ENCODE measurements at regions not wholly inside any gene's neighbourhood (a gene's known extent, or its start where the extent isn't known, plus 50 kb on each side); places are given as distances from the start of the nearest gene placed in this dataset.
A peak's percentile ranks its signal among the peaks of the same experiment; 100 is the strongest.

GRCh38 chr5:68662804-68663307, 431.0 kb upstream of the SLC30A5 start:
- H3K9ac ChIP-seq (ENCODE audit: low read depth in 1 of 2, low read length in 2 of 2), result no peak overlapping the region
- H3K9me3 ChIP-seq (ENCODE audit: control insufficient read depth in 1 of 2, low read length in 2 of 2), result no peaks in the 10 kb centered on the region
- no peak overlapping the region for H3K27ac ChIP-seq (ENCODE audit: low read depth, low read length)
- H3K4me3 ChIP-seq (ENCODE audit: low read depth in 1 of 2, low read length in 2 of 2), result no peak overlapping the region
- no peaks in the 10 kb centered on the region for H3K36me3 ChIP-seq (ENCODE audit: control insufficient read depth in 1 of 2, insufficient read depth in 2 of 2, low read length in 2 of 2)
- no peaks in the 10 kb centered on the region for H3K27me3 ChIP-seq (ENCODE audit: control insufficient read depth in 1 of 2, insufficient read depth in 2 of 2, low read length in 2 of 2)
- H3K4me1 ChIP-seq (ENCODE audit: control insufficient read depth in 1 of 2, insufficient read depth in 2 of 2, low read length in 2 of 2), result no peaks in the 10 kb centered on the region

GRCh38 chr5:68669864-68670575, 423.8 kb upstream of the SLC30A5 start:
- Histone ChIP-seq H3K9me3 (ENCODE audit: control insufficient read depth in 1 of 2, low read length in 2 of 2) (no peaks in the 10 kb centered on the region), H3K4me3 (ENCODE audit: low read depth in 1 of 2, low read length in 2 of 2) (no peak overlapping the region), H3K27ac (ENCODE audit: low read depth, low read length) (no peak overlapping the region), H3K36me3 (ENCODE audit: control insufficient read depth in 1 of 2, insufficient read depth in 2 of 2, low read length in 2 of 2) (no peaks in the 10 kb centered on the region), H3K27me3 (ENCODE audit: control insufficient read depth in 1 of 2, insufficient read depth in 2 of 2, low read length in 2 of 2) (no peaks in the 10 kb centered on the region), H3K9ac (ENCODE audit: low read depth in 1 of 2, low read length in 2 of 2) (no peak overlapping the region), H3K4me1 (ENCODE audit: control insufficient read depth in 1 of 2, insufficient read depth in 2 of 2, low read length in 2 of 2) (no peaks in the 10 kb centered on the region)

DNA sequence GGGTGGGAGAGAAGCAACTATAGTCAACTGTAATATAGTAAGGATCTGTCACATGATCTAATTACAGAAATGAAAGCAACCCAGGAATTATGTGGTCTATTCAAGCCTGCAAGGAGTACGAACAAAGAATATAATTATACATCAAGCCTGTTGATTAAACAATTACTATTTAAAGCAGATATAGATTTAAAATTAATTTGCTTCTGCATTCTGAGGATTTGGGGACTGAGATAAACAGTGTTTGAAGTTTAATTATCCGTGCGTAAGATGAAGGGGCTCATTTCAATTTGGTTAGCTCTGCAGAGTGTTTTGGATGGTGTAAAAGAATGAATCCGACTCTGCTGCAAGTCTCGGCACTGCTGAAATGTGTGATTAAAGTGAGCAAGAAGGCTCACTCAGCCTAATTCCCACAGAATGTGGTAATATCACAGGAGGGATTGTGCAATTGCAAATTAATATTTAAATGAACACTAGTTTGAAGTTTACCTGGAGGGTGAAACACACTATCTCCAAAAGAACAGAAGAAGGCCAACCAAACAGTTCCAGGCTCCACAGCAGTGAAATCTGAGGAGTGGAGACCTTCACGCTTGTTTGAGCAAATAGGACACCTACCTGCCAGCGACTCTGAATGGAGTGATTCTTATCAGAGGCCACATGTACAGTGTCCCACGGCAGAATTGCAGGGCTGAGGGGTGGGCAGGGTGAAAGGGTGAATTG, 420.6 kb upstream of the SLC30A5 start:
- Histone ChIP-seq H3K4me1 (ENCODE audit: control insufficient read depth in 1 of 2, insufficient read depth in 2 of 2, low read length in 2 of 2) (no peaks in the 10 kb centered on the region), H3K9ac (ENCODE audit: low read depth in 1 of 2, low read length in 2 of 2) (no peak overlapping the region), H3K4me3 (ENCODE audit: low read depth in 1 of 2, low read length in 2 of 2) (no peak overlapping the region), H3K36me3 (ENCODE audit: control insufficient read depth in 1 of 2, insufficient read depth in 2 of 2, low read length in 2 of 2) (no peaks in the 10 kb centered on the region), H3K9me3 (ENCODE audit: control insufficient read depth in 1 of 2, low read length in 2 of 2) (no peaks in the 10 kb centered on the region), H3K27me3 (ENCODE audit: control insufficient read depth in 1 of 2, insufficient read depth in 2 of 2, low read length in 2 of 2) (no peaks in the 10 kb centered on the region), H3K27ac (ENCODE audit: low read depth, low read length) (no peak overlapping the region)

DNA sequence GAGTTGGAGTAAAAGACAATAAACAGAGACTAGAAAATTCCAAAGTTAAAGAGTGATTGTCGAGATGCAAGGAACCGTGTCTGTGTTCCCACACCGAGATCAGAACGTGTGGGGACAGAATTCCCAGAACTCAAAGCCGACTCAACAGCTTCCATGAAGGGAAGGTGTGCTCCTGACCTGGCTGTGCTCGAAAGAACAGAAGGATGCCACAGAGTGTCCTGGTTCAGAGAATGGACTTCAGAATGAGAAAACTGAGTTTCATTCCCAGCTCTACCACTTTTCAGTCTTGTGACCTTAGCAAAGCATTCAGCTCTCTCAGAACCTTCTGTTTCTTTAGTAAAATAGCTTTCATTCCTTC, 420.0 kb upstream of the SLC30A5 start:
- no peak overlapping the region for H3K27ac ChIP-seq (ENCODE audit: low read depth, low read length)
- H3K36me3 ChIP-seq (ENCODE audit: control insufficient read depth in 1 of 2, insufficient read depth in 2 of 2, low read length in 2 of 2), result no peaks in the 10 kb centered on the region

DNA sequence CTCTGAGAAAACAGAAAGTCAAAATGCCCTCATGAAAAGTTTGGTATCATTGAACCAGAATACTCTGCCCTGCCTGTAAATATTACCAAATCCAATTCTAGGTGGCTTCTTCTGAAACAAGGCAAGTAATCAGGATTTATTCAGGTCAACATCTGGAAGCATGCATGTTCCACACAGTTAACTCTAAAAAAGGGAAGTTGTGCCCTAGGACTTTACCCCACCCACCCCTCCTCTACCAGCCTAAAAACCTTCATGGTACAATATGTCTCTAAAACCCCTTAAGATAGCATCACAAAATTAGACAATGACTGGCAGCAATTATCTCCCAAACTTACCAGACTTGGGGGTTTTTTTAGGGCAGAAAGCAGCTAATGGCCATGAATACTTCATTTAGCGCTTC, 414.8 kb upstream of the SLC30A5 start:
- H3K4me3 ChIP-seq (ENCODE audit: low read depth in 1 of 2, low read length in 2 of 2), result no peak overlapping the region
- H3K36me3 ChIP-seq (ENCODE audit: control insufficient read depth in 1 of 2, insufficient read depth in 2 of 2, low read length in 2 of 2), result no peaks in the 10 kb centered on the region

More for the DNA sequence above, 420.0 kb upstream of the SLC30A5 start:
- Histone ChIP-seq H3K9me3 (ENCODE audit: control insufficient read depth in 1 of 2, low read length in 2 of 2) (no peaks in the 10 kb centered on the region), H3K4me3 (ENCODE audit: low read depth in 1 of 2, low read length in 2 of 2) (no peak overlapping the region), H3K9ac (ENCODE audit: low read depth in 1 of 2, low read length in 2 of 2) (no peak overlapping the region), H3K4me1 (ENCODE audit: control insufficient read depth in 1 of 2, insufficient read depth in 2 of 2, low read length in 2 of 2) (no peaks in the 10 kb centered on the region), H3K27me3 (ENCODE audit: control insufficient read depth in 1 of 2, insufficient read depth in 2 of 2, low read length in 2 of 2) (no peaks in the 10 kb centered on the region)

GRCh38 chr5:68680366-68680765, 413.4 kb upstream of the SLC30A5 start:
- Histone ChIP-seq H3K36me3 (ENCODE audit: control insufficient read depth in 1 of 2, insufficient read depth in 2 of 2, low read length in 2 of 2) (no peaks in the 10 kb centered on the region), H3K27ac (ENCODE audit: low read depth, low read length) (no peak overlapping the region), H3K27me3 (ENCODE audit: control insufficient read depth in 1 of 2, insufficient read depth in 2 of 2, low read length in 2 of 2) (no peaks in the 10 kb centered on the region), H3K9ac (ENCODE audit: low read depth in 1 of 2, low read length in 2 of 2) (no peak overlapping the region), H3K4me3 (ENCODE audit: low read depth in 1 of 2, low read length in 2 of 2) (no peak overlapping the region), H3K4me1 (ENCODE audit: control insufficient read depth in 1 of 2, insufficient read depth in 2 of 2, low read length in 2 of 2) (peaks cover 7 to 23% of the 10 kb centered on the region in 2 donors), H3K9me3 (ENCODE audit: control insufficient read depth in 1 of 2, low read length in 2 of 2) (no peaks in the 10 kb centered on the region)

More for the DNA sequence above, 414.8 kb upstream of the SLC30A5 start:
- H3K9ac ChIP-seq (ENCODE audit: low read depth in 1 of 2, low read length in 2 of 2), result no peak overlapping the region
- no peak overlapping the region for H3K27ac ChIP-seq (ENCODE audit: low read depth, low read length)
- peaks cover 7 to 23% of the 10 kb centered on the region in 2 donors for H3K4me1 ChIP-seq (ENCODE audit: control insufficient read depth in 1 of 2, insufficient read depth in 2 of 2, low read length in 2 of 2)
- H3K27me3 ChIP-seq (ENCODE audit: control insufficient read depth in 1 of 2, insufficient read depth in 2 of 2, low read length in 2 of 2), result no peaks in the 10 kb centered on the region
- H3K9me3 ChIP-seq (ENCODE audit: control insufficient read depth in 1 of 2, low read length in 2 of 2), result no peaks in the 10 kb centered on the region

DNA sequence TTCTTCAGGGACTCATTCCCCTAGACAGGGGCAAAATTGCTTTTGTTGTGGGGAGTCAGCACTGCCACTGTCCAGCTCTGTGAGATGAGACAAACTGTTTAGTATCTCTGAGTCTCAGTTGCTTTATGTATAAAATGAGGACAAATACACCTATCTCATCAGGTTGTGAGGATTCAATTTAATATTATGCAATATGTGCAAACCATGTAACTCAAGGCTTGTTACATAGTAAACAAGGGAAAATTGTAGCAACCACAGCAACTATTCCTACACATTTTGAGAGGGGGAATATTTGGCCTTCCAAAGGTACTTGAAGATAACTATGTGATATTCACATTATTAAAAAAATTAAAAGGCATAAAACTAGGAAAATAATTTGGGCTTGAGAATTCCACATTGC, 411.9 kb upstream of the SLC30A5 start:
- Histone ChIP-seq H3K27me3 (ENCODE audit: control insufficient read depth in 1 of 2, insufficient read depth in 2 of 2, low read length in 2 of 2) (no peaks in the 10 kb centered on the region), H3K4me1 (ENCODE audit: control insufficient read depth in 1 of 2, insufficient read depth in 2 of 2, low read length in 2 of 2) (peaks cover 7 to 23% of the 10 kb centered on the region in 2 donors), H3K9me3 (ENCODE audit: control insufficient read depth in 1 of 2, low read length in 2 of 2) (no peaks in the 10 kb centered on the region), H3K36me3 (ENCODE audit: control insufficient read depth in 1 of 2, insufficient read depth in 2 of 2, low read length in 2 of 2) (no peaks in the 10 kb centered on the region), H3K9ac (ENCODE audit: low read depth in 1 of 2, low read length in 2 of 2) (no peak overlapping the region), H3K27ac (ENCODE audit: low read depth, low read length) (no peak overlapping the region), H3K4me3 (ENCODE audit: low read depth in 1 of 2, low read length in 2 of 2) (no peak overlapping the region)

GRCh38 chr5:68682400-68683160, 411.2 kb upstream of the SLC30A5 start:
- peaks cover 7 to 23% of the 10 kb centered on the region in 2 donors for H3K4me1 ChIP-seq (ENCODE audit: control insufficient read depth in 1 of 2, insufficient read depth in 2 of 2, low read length in 2 of 2)
- no peaks in the 10 kb centered on the region for H3K9me3 ChIP-seq (ENCODE audit: control insufficient read depth in 1 of 2, low read length in 2 of 2)
- H3K27ac ChIP-seq (ENCODE audit: low read depth, low read length), result peak overlapping the region; percentile 10
- H3K27me3 ChIP-seq (ENCODE audit: control insufficient read depth in 1 of 2, insufficient read depth in 2 of 2, low read length in 2 of 2), result no peaks in the 10 kb centered on the region
- no peak overlapping the region for H3K4me3 ChIP-seq (ENCODE audit: low read depth in 1 of 2, low read length in 2 of 2)
- H3K36me3 ChIP-seq (ENCODE audit: control insufficient read depth in 1 of 2, insufficient read depth in 2 of 2, low read length in 2 of 2), result no peaks in the 10 kb centered on the region
- no peak overlapping the region for H3K9ac ChIP-seq (ENCODE audit: low read depth in 1 of 2, low read length in 2 of 2)

DNA sequence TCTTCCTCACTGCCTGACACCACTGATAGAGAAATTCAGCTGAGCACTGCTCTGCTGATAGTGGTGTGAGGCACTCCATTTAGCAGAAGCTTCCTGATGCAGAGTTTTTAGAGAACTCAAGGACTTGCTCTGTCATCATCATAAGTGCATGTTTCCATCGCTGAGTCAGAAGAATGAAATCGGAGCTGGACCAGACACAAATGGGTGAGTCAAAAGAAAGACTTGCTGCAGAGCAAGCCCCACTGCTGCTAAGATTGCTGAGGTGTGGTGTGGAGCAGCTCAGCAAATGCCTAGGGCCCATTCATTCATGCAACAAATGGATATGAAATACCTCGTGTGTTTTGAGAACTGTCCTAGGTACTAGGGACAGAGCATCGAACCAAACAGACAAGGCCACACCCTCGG, 410.2 kb upstream of the SLC30A5 start:
- no peaks in the 10 kb centered on the region for H3K36me3 ChIP-seq (ENCODE audit: control insufficient read depth in 1 of 2, insufficient read depth in 2 of 2, low read length in 2 of 2)
- no peaks in the 10 kb centered on the region for H3K27me3 ChIP-seq (ENCODE audit: control insufficient read depth in 1 of 2, insufficient read depth in 2 of 2, low read length in 2 of 2)
- H3K9me3 ChIP-seq (ENCODE audit: control insufficient read depth in 1 of 2, low read length in 2 of 2), result no peaks in the 10 kb centered on the region
- no peak overlapping the region for H3K27ac ChIP-seq (ENCODE audit: low read depth, low read length)
- H3K4me3 ChIP-seq (ENCODE audit: low read depth in 1 of 2, low read length in 2 of 2), result no peak overlapping the region
- peaks cover 7 to 23% of the 10 kb centered on the region in 2 donors for H3K4me1 ChIP-seq (ENCODE audit: control insufficient read depth in 1 of 2, insufficient read depth in 2 of 2, low read length in 2 of 2)
- no peak overlapping the region for H3K9ac ChIP-seq (ENCODE audit: low read depth in 1 of 2, low read length in 2 of 2)

DNA sequence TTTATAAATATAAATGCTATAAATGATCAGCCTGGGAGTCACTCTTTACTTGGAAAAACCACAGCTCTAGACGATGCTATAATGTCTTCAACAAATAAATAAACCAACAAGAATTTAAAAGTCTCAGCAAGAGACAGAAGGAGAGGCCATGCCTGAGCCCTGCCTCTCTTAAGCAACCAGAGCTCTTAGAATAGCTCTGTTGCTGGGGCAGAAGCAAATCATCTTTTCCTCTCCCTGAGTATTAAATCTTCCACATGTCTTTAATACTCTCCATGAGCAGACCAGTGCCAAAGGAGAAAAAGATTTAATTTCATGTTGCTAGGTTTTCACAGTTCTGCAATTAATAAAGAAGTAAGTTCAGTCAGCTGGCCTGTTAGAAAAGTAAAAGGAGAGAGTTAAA, 408.0 kb upstream of the SLC30A5 start:
- H3K36me3 ChIP-seq (ENCODE audit: control insufficient read depth in 1 of 2, insufficient read depth in 2 of 2, low read length in 2 of 2), result no peaks in the 10 kb centered on the region
- no peak overlapping the region for H3K4me3 ChIP-seq (ENCODE audit: low read depth in 1 of 2, low read length in 2 of 2)

More for the DNA sequence above, 408.0 kb upstream of the SLC30A5 start:
- no peak overlapping the region for H3K27ac ChIP-seq (ENCODE audit: low read depth, low read length)
- no peaks in the 10 kb centered on the region for H3K27me3 ChIP-seq (ENCODE audit: control insufficient read depth in 1 of 2, insufficient read depth in 2 of 2, low read length in 2 of 2)
- H3K4me1 ChIP-seq (ENCODE audit: control insufficient read depth in 1 of 2, insufficient read depth in 2 of 2, low read length in 2 of 2), result peaks cover 7 to 23% of the 10 kb centered on the region in 2 donors
- no peaks in the 10 kb centered on the region for H3K9me3 ChIP-seq (ENCODE audit: control insufficient read depth in 1 of 2, low read length in 2 of 2)
- no peak overlapping the region for H3K9ac ChIP-seq (ENCODE audit: low read depth in 1 of 2, low read length in 2 of 2)

Data from duodenal mucosa (tissue), 2 donors.